SW 1271 (cell line): ENCODE measurements at regions not wholly inside any gene's neighbourhood (a gene's known extent, or its start where the extent isn't known, plus 50 kb on each side); places are given as distances from the start of the nearest gene placed in this dataset.

Source experiments
- DNase-seq, 2 experiments: peaks; one replicate each; lab custom pipeline; 2025; lab: John Stamatoyannopoulos, UW

GRCh38 chr5:2908086-2908485 lies 156.6 kb upstream of the IRX2 start:
- no peak for DNase-seq

- DNase-seq, result no peak
Measured at GRCh38 chr5:2906302-2907090, 155.0 kb upstream of the IRX2 start.

GRCh38 chr5:2905741-2906140 lies 154.3 kb upstream of the IRX2 start:
- no peak for DNase-seq

DNA sequence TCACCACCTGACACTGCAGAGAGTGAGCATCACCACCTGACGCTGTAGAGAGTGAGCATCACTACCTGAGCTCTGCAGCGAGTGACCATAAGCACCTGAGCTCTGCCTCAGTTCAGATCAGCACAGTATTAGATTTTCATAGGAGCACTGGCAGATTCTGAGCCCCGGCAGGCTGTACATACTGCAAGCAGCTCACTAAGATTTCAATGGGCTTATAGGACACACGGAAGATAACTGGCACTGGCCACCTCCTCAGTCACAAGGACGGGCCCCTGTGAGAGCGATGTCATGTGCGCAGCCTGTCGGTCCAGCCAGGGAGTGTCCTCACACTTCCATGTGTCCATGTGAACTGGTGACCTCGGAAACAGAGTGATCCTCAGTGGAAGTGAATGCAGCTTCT lies 153.5 kb upstream of the IRX2 start:
- DNase-seq, result no peak

GRCh38 chr5:2904399-2904798 lies 152.9 kb upstream of the IRX2 start:
- DNase-seq, result no peak

DNA sequence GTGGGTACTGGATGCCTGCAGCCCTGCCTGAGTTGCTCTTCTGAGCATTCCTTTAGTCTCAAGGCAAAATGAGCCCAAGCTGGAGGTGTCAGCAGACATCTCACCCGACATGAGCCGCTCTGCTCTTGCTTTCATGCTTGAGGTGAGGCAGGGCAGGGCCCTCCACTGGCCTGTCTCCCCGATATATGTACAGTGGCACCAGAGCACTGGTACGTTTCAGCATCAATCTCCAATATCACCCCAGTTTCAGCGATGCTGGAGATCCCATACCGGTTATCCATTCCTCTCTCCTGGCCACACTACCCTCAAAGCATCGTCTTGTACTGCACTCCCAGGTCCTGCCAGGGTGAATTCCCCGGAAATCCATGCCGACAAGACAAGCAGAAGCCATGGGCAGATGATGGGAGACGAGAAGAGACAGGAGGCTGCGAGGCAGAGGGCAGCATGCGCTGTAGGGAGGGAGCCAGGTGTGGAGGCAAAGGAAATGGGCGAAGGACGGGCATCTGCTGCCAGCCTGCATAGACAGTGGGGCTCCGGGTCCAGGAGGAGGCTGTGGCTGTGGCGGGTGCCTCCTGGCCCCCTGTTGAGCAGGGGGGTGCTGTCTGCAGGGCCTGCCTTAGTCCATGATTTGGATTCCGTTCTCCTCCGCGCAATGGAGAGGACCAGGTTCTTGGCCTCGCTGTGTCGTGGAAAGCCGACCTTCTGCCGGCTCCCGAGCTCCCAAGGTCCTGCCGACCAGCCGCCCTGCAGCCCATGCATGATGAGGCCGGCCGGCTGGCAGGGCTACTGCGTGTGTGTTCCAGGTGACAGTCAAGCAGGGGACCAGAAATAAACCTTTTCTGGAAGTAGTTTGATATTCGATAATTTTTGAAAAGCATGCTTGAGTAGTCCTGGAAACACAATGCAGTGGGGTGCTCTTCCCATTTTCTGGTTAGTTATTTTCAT lies 152.2 kb upstream of the IRX2 start:
- DNase-seq, result no peak

GRCh38 chr5:2902742-2903297 lies 151.3 kb upstream of the IRX2 start:
- DNase-seq, result no peak

DNA sequence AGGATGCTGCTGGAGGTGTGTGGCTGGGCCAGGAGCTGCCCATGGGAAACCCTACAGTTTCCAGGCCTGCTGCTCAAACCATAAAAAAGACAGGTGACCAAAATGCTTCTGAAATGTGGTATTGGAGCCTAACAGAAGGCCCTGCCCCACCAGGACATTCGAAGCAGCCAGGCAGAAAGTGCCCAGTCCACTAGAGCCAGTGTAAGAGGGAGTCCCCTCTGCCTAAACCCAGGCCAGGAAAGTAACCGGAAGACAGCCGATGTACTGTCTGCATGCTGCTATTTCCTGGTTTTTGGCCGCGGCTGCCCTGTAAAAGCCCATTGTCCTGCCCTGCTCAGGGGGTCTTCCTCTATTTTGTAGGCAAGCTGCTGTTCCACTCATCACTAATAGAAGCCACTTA lies 150.7 kb upstream of the IRX2 start:
- no peak for DNase-seq

DNA sequence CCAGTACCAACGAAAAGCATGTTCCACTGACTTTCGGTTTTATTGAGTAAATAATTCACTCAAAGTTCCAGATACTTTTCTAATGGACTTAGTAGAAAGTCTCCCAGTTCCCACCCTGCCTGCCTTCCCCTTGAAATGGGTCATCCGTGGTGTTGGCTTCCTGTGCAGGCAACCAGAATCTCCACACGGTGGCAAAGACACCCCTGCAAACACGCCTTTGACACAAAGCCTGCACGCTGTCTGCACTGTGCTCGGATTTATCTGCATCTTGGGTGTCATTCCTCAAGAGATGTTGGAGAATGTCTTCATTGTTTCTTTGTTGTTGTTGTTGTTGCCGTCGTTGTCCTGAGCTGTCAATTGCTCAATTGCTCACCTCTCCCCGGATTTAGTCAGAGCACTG lies 150.0 kb upstream of the IRX2 start:
- no peak for DNase-seq

DNA sequence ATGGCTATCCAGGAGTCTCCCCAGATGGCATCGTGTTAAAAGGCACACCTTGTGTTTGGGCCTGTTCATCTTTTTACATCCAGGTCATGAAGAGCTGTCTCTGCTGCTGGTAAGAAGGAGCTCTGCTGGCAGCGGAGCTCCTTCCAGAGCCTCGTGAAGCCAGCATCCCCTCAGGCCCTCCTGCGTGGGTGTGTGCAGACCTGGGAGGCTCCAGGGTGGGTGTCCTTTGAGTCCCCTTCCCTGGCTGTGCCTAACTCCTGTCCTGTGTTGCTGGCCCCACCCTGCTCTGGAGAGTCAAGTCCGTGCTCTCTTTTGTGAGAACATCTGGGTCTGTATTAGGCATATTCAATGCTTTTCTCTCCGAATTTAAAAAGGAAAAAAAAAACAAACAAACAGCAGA lies 149.6 kb upstream of the IRX2 start:
- no peak for DNase-seq

GRCh38 chr5:2900360-2900759 lies 148.9 kb upstream of the IRX2 start:
- DNase-seq, result no peak

DNA sequence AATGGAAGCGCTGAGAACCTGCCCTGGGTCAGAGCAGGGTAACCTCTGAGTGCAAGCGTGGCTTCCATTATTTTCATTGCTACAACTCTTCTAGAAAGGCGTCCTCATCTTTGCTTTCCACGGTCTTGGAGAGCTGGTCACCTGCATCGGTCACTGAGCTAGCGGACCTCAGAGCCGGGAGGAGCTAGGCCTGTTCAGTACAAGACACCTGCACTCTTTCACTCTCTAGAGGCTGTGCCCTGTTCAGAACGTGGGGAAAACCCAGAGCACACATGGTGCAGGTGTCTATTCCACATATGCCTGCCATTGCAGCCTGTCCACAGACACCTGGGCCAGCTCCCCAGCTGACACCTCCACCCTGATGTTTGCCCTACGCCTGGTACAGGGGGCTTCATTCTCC lies 147.8 kb upstream of the IRX2 start:
- no peak for DNase-seq

GRCh38 chr5:2898661-2899060 lies 147.2 kb upstream of the IRX2 start:
- no peak for DNase-seq

- DNase-seq, result no peak
Measured at GRCh38 chr5:2897276-2897961, 145.9 kb upstream of the IRX2 start.

DNA sequence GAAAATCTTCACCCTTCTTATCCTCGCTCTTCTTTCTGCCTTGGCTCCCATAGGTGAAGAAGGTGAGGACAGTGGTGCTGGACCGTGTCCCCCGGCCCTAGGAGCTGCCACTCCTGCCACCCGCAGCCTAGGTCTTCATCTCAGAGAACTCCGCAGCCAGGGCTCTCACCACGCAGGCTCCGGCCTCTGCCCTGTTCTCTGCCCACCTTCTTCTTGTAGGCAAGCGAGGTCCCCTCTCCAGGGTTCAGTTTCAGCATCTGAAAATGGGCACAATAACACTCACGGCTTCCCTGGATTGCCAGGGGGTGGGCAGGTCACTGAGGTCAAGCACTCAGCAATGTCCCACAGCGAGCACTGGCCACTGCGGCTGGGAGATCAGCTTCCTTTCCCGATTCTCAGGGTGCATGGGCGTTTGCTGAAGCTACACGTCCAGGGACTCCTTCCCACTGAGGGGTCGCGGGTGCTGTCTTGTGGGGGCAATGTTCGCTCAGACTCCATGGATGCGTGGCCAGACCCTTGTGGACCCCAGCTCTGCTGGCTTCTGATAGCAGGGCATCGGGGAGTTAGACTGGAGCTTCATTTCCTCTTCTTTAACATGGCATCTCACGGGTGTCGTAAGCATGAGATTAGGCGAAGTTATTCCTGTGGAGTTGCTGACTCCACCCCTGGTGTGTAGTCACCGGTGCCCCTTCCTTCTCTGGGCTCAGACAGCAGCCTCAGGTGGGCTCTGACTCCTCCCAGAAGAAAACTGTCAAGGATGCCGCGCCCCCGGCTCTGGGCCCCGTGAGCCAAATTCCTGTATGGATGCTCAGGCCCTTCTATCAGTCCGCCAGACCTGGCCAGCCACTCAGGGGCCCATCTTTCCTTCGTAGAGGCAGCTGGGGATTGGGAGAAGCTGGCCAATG lies 145.1 kb upstream of the IRX2 start:
- no peak for DNase-seq

- no peak for DNase-seq
Measured at GRCh38 chr5:2895876-2896275, 144.4 kb upstream of the IRX2 start.

GRCh38 chr5:2895196-2895595 lies 143.7 kb upstream of the IRX2 start:
- no peak for DNase-seq

- DNase-seq, result no peak
Measured at GRCh38 chr5:2894736-2895135, 143.3 kb upstream of the IRX2 start.

DNA sequence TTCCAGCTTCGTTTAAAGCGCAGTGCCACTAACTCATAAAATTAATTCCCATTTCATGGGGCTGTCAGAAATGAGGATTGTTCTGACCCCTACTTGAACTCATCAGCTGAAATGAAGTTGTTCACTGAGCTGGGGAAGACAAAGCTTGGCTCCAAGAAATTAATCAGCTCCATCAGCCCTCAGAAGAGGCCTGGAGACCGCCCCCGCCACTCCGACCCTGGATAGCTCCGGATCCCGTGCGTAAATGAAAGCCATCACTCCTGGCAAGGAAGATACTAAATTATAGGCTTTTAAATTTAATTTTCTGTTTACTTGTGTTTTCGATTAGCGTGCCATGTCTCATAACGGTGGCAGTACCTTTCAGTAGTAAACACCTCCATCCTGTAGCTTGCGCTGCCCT lies 142.8 kb upstream of the IRX2 start:
- no peak for DNase-seq

DNA sequence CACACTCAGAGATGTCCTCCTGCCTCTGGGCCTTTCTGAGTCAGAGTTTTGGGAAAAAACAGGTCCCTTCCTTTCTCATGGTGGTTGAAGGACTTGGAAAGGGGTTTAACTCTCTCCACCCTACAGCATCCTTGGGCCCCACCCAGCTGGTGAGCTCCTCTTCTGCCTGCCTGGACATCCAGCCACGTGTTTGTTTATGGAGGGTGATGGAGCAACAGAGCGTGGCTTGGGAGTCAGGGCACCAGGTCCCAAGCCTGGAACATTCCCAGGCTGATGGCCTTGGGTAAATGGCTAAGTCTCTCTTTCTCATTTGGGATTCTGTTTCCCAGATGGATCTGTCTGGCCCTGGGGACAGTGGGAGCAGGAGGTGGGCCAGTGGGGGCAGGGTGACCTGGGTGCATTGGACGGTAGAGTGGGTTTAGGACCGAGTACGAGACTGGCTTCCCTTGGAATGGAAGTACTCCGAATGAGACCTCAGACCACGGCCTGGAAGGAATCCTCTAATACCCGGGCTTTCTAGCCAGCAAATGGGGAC lies 141.1 kb upstream of the IRX2 start:
- no peak for DNase-seq

DNA sequence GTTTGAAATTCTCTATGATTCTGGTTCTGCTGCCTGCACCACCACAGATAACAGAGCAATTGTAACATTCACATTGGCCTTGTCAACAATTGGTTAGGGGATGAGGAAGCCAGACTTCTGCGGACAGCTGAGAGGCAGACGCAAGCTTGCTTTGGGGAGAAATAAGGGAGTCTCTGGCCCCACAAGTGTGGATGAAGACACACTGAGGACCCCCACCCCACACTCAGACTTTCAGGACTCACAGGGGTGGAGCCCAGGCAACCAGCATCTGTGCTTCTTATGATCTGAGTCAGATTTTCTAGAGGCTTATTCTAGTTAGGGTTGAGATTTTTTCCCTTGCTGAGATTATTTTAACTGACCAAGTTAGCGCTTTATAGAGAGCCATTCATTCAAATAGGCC lies 140.3 kb upstream of the IRX2 start:
- DNase-seq, result no peak
